Ovary (tissue), 7 donors: ENCODE measurements at regions not wholly inside any gene's neighbourhood (a gene's known extent, or its start where the extent isn't known, plus 50 kb on each side); places are given as distances from the start of the nearest gene placed in this dataset.
A peak's percentile ranks its signal among the peaks of the same experiment; 100 is the strongest.

ENCODE experiments used
- DNase-seq, 5 donors: peaks; one replicate each; pipeline ENCODE4 v3.0.0-alpha.2; 2019 to 2020
- H3K27ac ChIP-seq, 2 donors: fragments of 200-600 bp; one replicate each; pipeline versions ENCODE4 v1.5.1 to v1.8.0; 2019 to 2022
- H3K27me3 ChIP-seq: fragments of 200-600 bp; one replicate; pipeline ENCODE4 v1.8.0; 2022
- H3K36me3 ChIP-seq: fragments of 200-600 bp; sonication (generic); one replicate; pipeline ENCODE4 v1.5.1; 2019
- H3K4me1 ChIP-seq: one replicate; pipeline ENCODE4 v1.8.1; 2013; ENCODE audit warnings: mild to moderate bottlenecking, moderate library complexity; ENCODE audit not compliant: insufficient read depth
- H3K4me3 ChIP-seq: fragments of 200-600 bp; sonication (generic); one replicate; pipeline ENCODE4 v1.5.1; 2017
- H3K9me3 ChIP-seq, 2 donors: fragments of 200-600 bp in 1 of 2; sonication (generic) in 1 of 2; one replicate each; pipeline versions ENCODE4 v1.5.1 to v1.8.1; 2013 to 2019; ENCODE audit warnings: mild to moderate bottlenecking in 1 of 2, moderate library complexity in 1 of 2
- EP300 ChIP-seq: sonication (generic); formaldehyde crosslinking; IDR thresholded peaks from one replicate; pipeline ENCODE4 v1.6.1; 2017; ENCODE audit warnings: antibody characterized with exemption
- POLR2A ChIP-seq: fragments of 450-650 bp; IDR thresholded peaks from one replicate; pipeline ENCODE4 v1.6.1; 2017; ENCODE audit warnings: antibody characterized with exemption, mild to moderate bottlenecking, moderate library complexity
- WGBS, 3 donors: extraction: QIAGEN DNeasy Blood & Tissue Kit in 1 of 3; methylation state at CpG; one replicate each; pipeline versions ENCODE4 v1.1.5 to v1.1.7; 2013 to 2017; 5-methylcytosine and 5-hydroxymethylcytosine counted together
- intact Hi-C, 4 donors: fragments of 100-400 bp; cut with DNase I; formaldehyde crosslinking; loops; one replicate each; pipeline versions ENCODE4 v1.11.0 to v1.15.1; 2022 to 2023
- TF ChIP-seq, protein P1 (sequence below), 3 donors: fragments of 450-650 bp in 2 of 3; fragments of 200-600 bp in 1 of 3; IDR thresholded peaks; one replicate each; pipeline versions ENCODE4 v1.5.1 to v1.8.0; 2016 to 2022; ENCODE audit warnings: antibody characterized with exemption in 3 of 3, mild to moderate bottlenecking in 1 of 3
- donor health status: DM: no; HTN: no; CAD: no; lungs with moderate emphysema.
- donor health status: DM: no; HTN: no; CAD: no.
- donor health status: Bipolar disorder and iron deficiency.
- donor health status: DM: no; HTN: no; CAD: no.
- donor health status: DM: yes; HTN: yes; CAD: no.

DNA sequence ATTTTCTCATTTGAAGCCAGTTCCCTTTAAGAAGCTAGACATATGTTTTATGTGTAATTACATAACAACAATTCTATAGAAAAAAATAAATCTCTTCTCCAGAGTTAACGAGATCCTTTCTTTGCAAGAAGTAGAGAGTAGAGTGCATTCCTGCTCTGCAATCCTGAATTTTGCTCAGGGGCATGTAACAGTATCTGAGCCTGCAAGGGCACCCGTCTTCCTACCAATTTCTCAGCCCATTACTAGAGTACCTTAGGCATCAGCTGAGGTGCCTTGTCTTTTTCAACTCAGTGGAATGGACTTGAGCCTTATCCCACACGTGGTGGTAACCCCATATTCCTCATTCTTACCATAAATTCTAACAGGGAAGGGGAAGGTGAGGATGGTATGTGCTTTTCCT is 205.9 kb downstream of the IKZF2 start:
- Histone ChIP-seq H3K27ac (no peak overlapping the region), H3K27me3 (no peaks in the 10 kb centered on the region), H3K9me3 (no peaks in the 10 kb centered on the region), H3K4me3 (no peak overlapping the region), H3K4me1 (no peaks in the 10 kb centered on the region), H3K36me3 (no peaks in the 10 kb centered on the region)
- TF ChIP-seq POLR2A (no peak), EP300 (no peak)
- TF ChIP-seq, protein P1, sequence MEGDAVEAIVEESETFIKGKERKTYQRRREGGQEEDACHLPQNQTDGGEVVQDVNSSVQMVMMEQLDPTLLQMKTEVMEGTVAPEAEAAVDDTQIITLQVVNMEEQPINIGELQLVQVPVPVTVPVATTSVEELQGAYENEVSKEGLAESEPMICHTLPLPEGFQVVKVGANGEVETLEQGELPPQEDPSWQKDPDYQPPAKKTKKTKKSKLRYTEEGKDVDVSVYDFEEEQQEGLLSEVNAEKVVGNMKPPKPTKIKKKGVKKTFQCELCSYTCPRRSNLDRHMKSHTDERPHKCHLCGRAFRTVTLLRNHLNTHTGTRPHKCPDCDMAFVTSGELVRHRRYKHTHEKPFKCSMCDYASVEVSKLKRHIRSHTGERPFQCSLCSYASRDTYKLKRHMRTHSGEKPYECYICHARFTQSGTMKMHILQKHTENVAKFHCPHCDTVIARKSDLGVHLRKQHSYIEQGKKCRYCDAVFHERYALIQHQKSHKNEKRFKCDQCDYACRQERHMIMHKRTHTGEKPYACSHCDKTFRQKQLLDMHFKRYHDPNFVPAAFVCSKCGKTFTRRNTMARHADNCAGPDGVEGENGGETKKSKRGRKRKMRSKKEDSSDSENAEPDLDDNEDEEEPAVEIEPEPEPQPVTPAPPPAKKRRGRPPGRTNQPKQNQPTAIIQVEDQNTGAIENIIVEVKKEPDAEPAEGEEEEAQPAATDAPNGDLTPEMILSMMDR (IDR thresholded peaks at IDR 0.05): no peak
- WGBS, 3 donors: 49 to 53% (median 51%) methylated on average over 3 of the region's 3 CpGs
- intact Hi-C loops: no loop called here
- DNase-seq: no peak

DNA sequence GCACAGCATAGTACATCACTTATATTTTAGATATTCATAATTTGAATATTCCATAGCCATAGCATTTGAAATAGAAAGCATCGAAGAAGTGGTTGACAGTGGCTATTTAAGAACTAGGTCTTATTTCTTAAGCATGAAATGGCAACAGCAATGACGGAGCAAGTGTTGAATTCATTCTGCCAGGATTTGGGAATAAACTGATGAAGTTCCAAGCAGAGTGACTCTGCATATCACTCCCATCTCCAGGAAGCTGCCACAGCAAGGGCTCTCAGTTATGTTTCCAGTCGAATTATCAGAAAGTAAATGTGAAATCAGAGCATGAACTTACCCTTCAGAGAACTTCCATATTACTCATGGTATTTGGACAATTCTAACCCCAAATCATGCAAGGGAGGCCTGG is 208.1 kb downstream of the IKZF2 start:
- no peak overlapping the region for H3K27ac ChIP-seq
- TF ChIP-seq, protein P1 (IDR thresholded peaks at IDR 0.05): no peak
- TF ChIP-seq POLR2A (no peak), EP300 (no peak)
- DNase-seq: no peak

GRCh38 chr2:212941361-212941760 is 210.1 kb downstream of the IKZF2 start:
- intact Hi-C loops: no loop called here
- no peak for DNase-seq
- no peak overlapping the region for H3K27ac ChIP-seq
- TF ChIP-seq POLR2A (no peak), EP300 (no peak)
- TF ChIP-seq, protein P1 (IDR thresholded peaks at IDR 0.05): no peak
- WGBS, 3 donors: 63 to 71% (median 71%) methylated on average over 2 of the region's 2 CpGs
- H3K4me1 ChIP-seq: no peaks in the 10 kb centered on the region
- H3K4me3 ChIP-seq: no peak overlapping the region
- no peaks in the 10 kb centered on the region for H3K27me3 ChIP-seq
- no peaks in the 10 kb centered on the region for H3K36me3 ChIP-seq
- H3K9me3 ChIP-seq: no peaks in the 10 kb centered on the region

More for the DNA sequence above, 208.1 kb downstream of the IKZF2 start:
- Histone ChIP-seq H3K27me3 (no peaks in the 10 kb centered on the region), H3K9me3 (no peaks in the 10 kb centered on the region), H3K4me3 (no peak overlapping the region), H3K4me1 (no peaks in the 10 kb centered on the region), H3K36me3 (no peaks in the 10 kb centered on the region)
- 82 to 89% (median 85%) methylated on average over 3 of the region's 3 CpGs for WGBS, 3 donors
- intact Hi-C loops: no loop called here

DNA sequence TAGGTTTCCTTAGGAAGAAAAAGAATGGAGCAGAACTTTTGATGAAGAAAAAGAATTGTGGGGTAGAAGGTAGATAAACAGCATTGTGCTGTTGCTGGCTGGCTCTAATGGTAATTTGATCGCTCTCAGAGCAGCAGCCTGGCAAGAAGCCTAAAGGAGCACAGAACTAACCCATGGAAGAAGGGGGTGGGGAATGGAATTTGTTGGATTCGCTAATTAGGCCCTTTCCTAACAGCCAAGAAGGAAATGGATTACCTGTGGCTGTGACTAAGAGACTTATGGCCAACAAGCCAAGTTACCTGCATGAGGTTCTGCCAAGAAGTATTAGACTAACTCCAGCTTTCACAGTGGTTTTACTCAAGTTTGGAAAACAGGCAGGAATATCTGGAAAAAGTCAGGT is 210.6 kb downstream of the IKZF2 start:
- Histone ChIP-seq H3K27ac (no peak overlapping the region), H3K9me3 (no peaks in the 10 kb centered on the region), H3K4me3 (no peak overlapping the region), H3K4me1 (no peaks in the 10 kb centered on the region), H3K27me3 (no peaks in the 10 kb centered on the region), H3K36me3 (no peaks in the 10 kb centered on the region)
- intact Hi-C loops: no loop called here
- 5 to 21% (median 9%) methylated on average over 2 of the region's 2 CpGs for WGBS, 3 donors
- peak in 1 of 5 donors; percentile 18 for DNase-seq
- TF ChIP-seq, protein P1 (IDR thresholded peaks at IDR 0.05): no peak
- TF ChIP-seq EP300 (no peak), POLR2A (no peak)
